Fibroblast of mammary gland (primary cell): ENCODE measurements at regions not wholly inside any gene's neighbourhood (a gene's known extent, or its start where the extent isn't known, plus 50 kb on each side); places are given as distances from the start of the nearest gene placed in this dataset.

Experiments
- DNase-seq: peaks from one replicate; pipeline ENCODE4 v3.0.0-alpha.2; 2010; ENCODE audit warnings: low read depth
- H3K4me3 ChIP-seq: 2 replicates; pipeline ENCODE4 v1.5.1; 2011; ENCODE audit warnings: low read depth, mild to moderate bottlenecking, low read length, moderate library complexity; ENCODE audit not compliant: control insufficient read depth
- CTCF ChIP-seq: conservative IDR thresholded peaks from 2 replicates; pipeline ENCODE4 v1.5.1; 2011; ENCODE audit warnings: low read depth, low read length, inconsistent platforms; ENCODE audit not compliant: control insufficient read depth, insufficient read depth

GRCh38 chr6:2558861-2559801, 191.6 kb downstream of the MYLK4 start:
- no peak for DNase-seq
- TF ChIP-seq CTCF = no peak
- no peak overlapping the region for H3K4me3 ChIP-seq

- no peak for TF ChIP-seq CTCF
- no peak for DNase-seq
- no peak overlapping the region for H3K4me3 ChIP-seq
These were observed 192.5 kb downstream of the MYLK4 start for GRCh38 chr6:2558098-2558680.

GRCh38 chr6:2557181-2557720, 193.5 kb downstream of the MYLK4 start:
- H3K4me3 ChIP-seq = no peak overlapping the region
- no peak for DNase-seq
- no peak for TF ChIP-seq CTCF

GRCh38 chr6:2556761-2557160, 194.0 kb downstream of the MYLK4 start:
- H3K4me3 ChIP-seq = no peak overlapping the region
- no peak for DNase-seq
- TF ChIP-seq CTCF = no peak

- no peak for DNase-seq
- no peak for TF ChIP-seq CTCF
- H3K4me3 ChIP-seq = no peak overlapping the region
These were observed 196.0 kb downstream of the MYLK4 start for GRCh38 chr6:2554651-2555260.

GRCh38 chr6:2552526-2553154, 198.1 kb downstream of the MYLK4 start:
- TF ChIP-seq CTCF = no peak
- DNase-seq = no peak
- H3K4me3 ChIP-seq = no peak overlapping the region
